Suprapubic skin (tissue), 4 donors: ENCODE measurements at regions not wholly inside any gene's neighbourhood (a gene's known extent, or its start where the extent isn't known, plus 50 kb on each side); places are given as distances from the start of the nearest gene placed in this dataset.

Experiments
- DNase-seq, 2 donors: peaks; one replicate each; pipeline ENCODE4 v3.0.0-alpha.2; 2019; ENCODE audit warnings: low spot score in 2 of 2
- H3K27ac ChIP-seq: fragments of 200-600 bp; sonication (generic); one replicate; pipeline ENCODE4 v1.5.1; 2019
- H3K27me3 ChIP-seq: fragments of 200-600 bp; sonication (generic); one replicate; pipeline ENCODE4 v1.5.1; 2019
- H3K36me3 ChIP-seq: fragments of 200-600 bp; sonication (generic); one replicate; pipeline ENCODE4 v1.5.1; 2019
- H3K4me1 ChIP-seq: fragments of 200-600 bp; sonication (generic); one replicate; pipeline ENCODE4 v1.5.1; 2019
- H3K4me3 ChIP-seq: fragments of 200-600 bp; sonication (generic); one replicate; pipeline ENCODE4 v1.5.1; 2019; ENCODE audit warnings: mild to moderate bottlenecking
- H3K9me3 ChIP-seq: fragments of 200-600 bp; sonication (generic); one replicate; pipeline ENCODE4 v1.5.1; 2019
- CTCF ChIP-seq, 2 donors: fragments of 200-600 bp in 1 of 2; fragments of 450-650 bp in 1 of 2; sonication (generic) in 1 of 2; IDR thresholded peaks; one replicate each; pipeline ENCODE4 v1.5.1; 2016 to 2019; ENCODE audit warnings: antibody characterized with exemption in 2 of 2, mild to moderate bottlenecking in 1 of 2, moderate library complexity in 1 of 2
- EP300 ChIP-seq: sonication (generic); formaldehyde crosslinking; IDR thresholded peaks from one replicate; pipeline ENCODE4 v1.6.1; 2017; ENCODE audit warnings: antibody characterized with exemption
- POLR2A ChIP-seq, 2 donors: fragments of 450-650 bp; IDR thresholded peaks; one replicate each; pipeline ENCODE4 v1.6.1; 2017; ENCODE audit warnings: antibody characterized with exemption in 2 of 2, mild to moderate bottlenecking in 2 of 2, moderate library complexity in 2 of 2
- POLR2AphosphoS5 ChIP-seq, 3 donors: sonication (generic); formaldehyde crosslinking; IDR thresholded peaks; one replicate each; pipeline ENCODE4 v1.6.1; 2017; ENCODE audit warnings: antibody characterized with exemption in 3 of 3
- WGBS: methylation state at CpG from one replicate; pipeline ENCODE4 v1.1.5; 2018; 5-methylcytosine and 5-hydroxymethylcytosine counted together

GRCh38 chrX:147838465-147839131 is 73.1 kb upstream of the FMR1 start:
- no peaks in the 10 kb centered on the region for H3K9me3 ChIP-seq

GRCh38 chrX:147846676-147847075 is 65.0 kb upstream of the FMR1 start:
- no peaks in the 10 kb centered on the region for H3K9me3 ChIP-seq
- WGBS, result 62% methylated on average over 3 of the region's 3 CpGs
- no peak for DNase-seq
- no peak overlapping the region for H3K27ac ChIP-seq
- no peaks in the 10 kb centered on the region for H3K4me1 ChIP-seq
- no peak for TF ChIP-seq CTCF (IDR thresholded peaks at IDR 0.05)
- no peak for TF ChIP-seq EP300
- no peak for TF ChIP-seq POLR2A (IDR thresholded peaks at IDR 0.05)
- TF ChIP-seq POLR2AphosphoS5 (IDR thresholded peaks at IDR 0.05), result no peak
- H3K27me3 ChIP-seq, result no peaks in the 10 kb centered on the region
- no peak overlapping the region for H3K4me3 ChIP-seq
- no peaks in the 10 kb centered on the region for H3K36me3 ChIP-seq

More at GRCh38 chrX:147838465-147839131, 73.1 kb upstream of the FMR1 start:
- Histone ChIP-seq H3K27me3 (no peaks in the 10 kb centered on the region), H3K27ac (no peak overlapping the region), H3K36me3 (no peaks in the 10 kb centered on the region), H3K4me3 (no peak overlapping the region), H3K4me1 (no peaks in the 10 kb centered on the region)
- no peak for DNase-seq
- TF ChIP-seq CTCF (IDR thresholded peaks at IDR 0.05), result peak in 1 of 2 donors; percentile 13
- no peak for TF ChIP-seq POLR2AphosphoS5 (IDR thresholded peaks at IDR 0.05)
- no peak for TF ChIP-seq EP300
- TF ChIP-seq POLR2A (IDR thresholded peaks at IDR 0.05), result no peak
- WGBS, result 22% methylated on average over 1 of the region's 1 CpG

- H3K9me3 ChIP-seq, result no peaks in the 10 kb centered on the region
- H3K27ac ChIP-seq, result no peak overlapping the region
- no peaks in the 10 kb centered on the region for H3K36me3 ChIP-seq
- H3K4me3 ChIP-seq, result no peak overlapping the region
- TF ChIP-seq EP300 (no peak), CTCF (IDR thresholded peaks at IDR 0.05) (no peak), POLR2AphosphoS5 (IDR thresholded peaks at IDR 0.05) (no peak), POLR2A (IDR thresholded peaks at IDR 0.05) (no peak)
- 40% methylated on average over 7 of the region's 7 CpGs for WGBS
- H3K4me1 ChIP-seq, result no peaks in the 10 kb centered on the region
- DNase-seq, result no peak
- H3K27me3 ChIP-seq, result no peaks in the 10 kb centered on the region
Observed at GRCh38 chrX:147847999-147848398, 63.7 kb upstream of the FMR1 start.

GRCh38 chrX:147848543-147849443 is 62.9 kb upstream of the FMR1 start:
- no peak for TF ChIP-seq CTCF (IDR thresholded peaks at IDR 0.05)
- no peak for TF ChIP-seq EP300
- TF ChIP-seq POLR2AphosphoS5 (IDR thresholded peaks at IDR 0.05), result no peak
- no peak for TF ChIP-seq POLR2A (IDR thresholded peaks at IDR 0.05)
- no peaks in the 10 kb centered on the region for H3K27me3 ChIP-seq
- H3K4me3 ChIP-seq, result no peak overlapping the region
- H3K27ac ChIP-seq, result no peak overlapping the region
- no peaks in the 10 kb centered on the region for H3K36me3 ChIP-seq
- H3K9me3 ChIP-seq, result no peaks in the 10 kb centered on the region
- no peak for DNase-seq
- 73% methylated on average over 2 of the region's 2 CpGs for WGBS
- no peaks in the 10 kb centered on the region for H3K4me1 ChIP-seq

- H3K36me3 ChIP-seq, result no peaks in the 10 kb centered on the region
- 68% methylated on average over 3 of the region's 3 CpGs for WGBS
- no peak overlapping the region for H3K4me3 ChIP-seq
- no peak for TF ChIP-seq CTCF (IDR thresholded peaks at IDR 0.05)
- TF ChIP-seq EP300, result no peak
- no peak for TF ChIP-seq POLR2AphosphoS5 (IDR thresholded peaks at IDR 0.05)
- no peak for TF ChIP-seq POLR2A (IDR thresholded peaks at IDR 0.05)
- H3K9me3 ChIP-seq, result no peaks in the 10 kb centered on the region
- DNase-seq, result no peak
- H3K4me1 ChIP-seq, result no peaks in the 10 kb centered on the region
- H3K27me3 ChIP-seq, result no peaks in the 10 kb centered on the region
- H3K27ac ChIP-seq, result no peak overlapping the region
Observed at GRCh38 chrX:147850875-147851274, 60.8 kb upstream of the FMR1 start.
